GM12872 (cell line): ENCODE measurements at regions not wholly inside any gene's neighbourhood (a gene's known extent, or its start where the extent isn't known, plus 50 kb on each side); places are given as distances from the start of the nearest gene placed in this dataset.

Source experiments
- TF ChIP-seq, protein P1 (sequence below): IDR thresholded peaks from 3 replicates; pipeline ENCODE4 v1.5.1; 2011; ENCODE audit warnings: low read depth, mild to moderate bottlenecking, low read length, moderate library complexity; ENCODE audit not compliant: insufficient read depth

GRCh38 chr12:59131462-59131861 is 211.2 kb upstream of the LRIG3 start:
- TF ChIP-seq, protein P1, sequence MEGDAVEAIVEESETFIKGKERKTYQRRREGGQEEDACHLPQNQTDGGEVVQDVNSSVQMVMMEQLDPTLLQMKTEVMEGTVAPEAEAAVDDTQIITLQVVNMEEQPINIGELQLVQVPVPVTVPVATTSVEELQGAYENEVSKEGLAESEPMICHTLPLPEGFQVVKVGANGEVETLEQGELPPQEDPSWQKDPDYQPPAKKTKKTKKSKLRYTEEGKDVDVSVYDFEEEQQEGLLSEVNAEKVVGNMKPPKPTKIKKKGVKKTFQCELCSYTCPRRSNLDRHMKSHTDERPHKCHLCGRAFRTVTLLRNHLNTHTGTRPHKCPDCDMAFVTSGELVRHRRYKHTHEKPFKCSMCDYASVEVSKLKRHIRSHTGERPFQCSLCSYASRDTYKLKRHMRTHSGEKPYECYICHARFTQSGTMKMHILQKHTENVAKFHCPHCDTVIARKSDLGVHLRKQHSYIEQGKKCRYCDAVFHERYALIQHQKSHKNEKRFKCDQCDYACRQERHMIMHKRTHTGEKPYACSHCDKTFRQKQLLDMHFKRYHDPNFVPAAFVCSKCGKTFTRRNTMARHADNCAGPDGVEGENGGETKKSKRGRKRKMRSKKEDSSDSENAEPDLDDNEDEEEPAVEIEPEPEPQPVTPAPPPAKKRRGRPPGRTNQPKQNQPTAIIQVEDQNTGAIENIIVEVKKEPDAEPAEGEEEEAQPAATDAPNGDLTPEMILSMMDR, result no peak

DNA sequence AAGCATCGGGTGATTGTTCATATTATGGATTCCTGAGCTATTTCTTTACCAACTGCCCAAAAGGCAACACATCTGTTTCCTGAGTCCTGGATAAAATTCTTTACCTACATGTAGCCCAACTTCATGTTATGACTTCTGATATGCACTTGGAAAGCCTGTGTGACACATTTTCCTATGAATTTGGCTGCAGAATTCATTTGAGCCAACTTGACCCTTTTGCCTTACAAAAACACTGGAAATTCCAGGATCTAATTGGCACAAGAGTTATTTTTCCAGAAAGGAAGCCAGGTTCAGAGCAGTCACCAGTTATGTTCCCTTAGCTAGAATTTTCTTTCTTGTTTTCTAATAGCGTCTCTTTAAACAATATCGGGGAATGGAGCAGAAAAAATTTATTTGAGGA is 202.5 kb upstream of the LRIG3 start:
- TF ChIP-seq, protein P1, result no peak

DNA sequence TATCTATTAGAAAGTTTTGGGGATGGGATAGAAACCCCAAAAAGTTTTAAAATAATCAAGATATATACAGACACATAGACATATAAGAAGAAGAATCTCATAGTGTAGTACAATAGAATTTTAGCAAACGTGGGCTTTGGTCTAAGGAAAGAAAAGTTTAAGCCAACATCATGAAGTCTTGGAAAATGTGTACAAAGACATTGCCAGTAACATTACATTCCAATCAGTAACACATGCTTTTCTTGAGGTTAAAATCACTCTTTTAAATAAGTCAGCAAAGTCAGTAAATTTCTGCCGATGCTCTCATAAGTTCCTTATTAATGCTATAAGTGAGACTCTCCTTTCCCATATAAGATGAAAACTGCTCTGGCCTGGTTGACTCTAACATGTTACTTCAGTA is 201.1 kb upstream of the LRIG3 start:
- TF ChIP-seq, protein P1, result no peak

DNA sequence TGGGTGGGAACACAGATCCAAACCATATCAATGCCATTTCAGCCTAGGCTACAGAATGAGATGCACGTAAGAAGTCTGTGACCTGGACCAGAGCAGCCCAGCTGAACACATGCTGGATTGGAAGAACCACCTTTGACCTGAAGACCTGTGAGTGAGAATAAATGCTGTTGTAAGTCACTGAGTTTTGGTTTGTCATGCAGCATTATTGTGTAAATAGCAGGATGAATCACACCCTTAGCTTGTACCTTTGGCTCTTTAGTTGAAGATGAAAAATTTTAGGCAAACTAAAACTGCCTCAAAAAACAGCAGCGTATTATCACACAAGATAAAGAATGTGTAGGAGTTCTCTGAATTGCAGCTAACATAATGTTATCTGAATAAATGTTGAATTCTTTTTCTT is 199.4 kb upstream of the LRIG3 start:
- TF ChIP-seq, protein P1, result no peak

- TF ChIP-seq, protein P1, result no peak
Measured at GRCh38 chr12:59118356-59118755, 198.1 kb upstream of the LRIG3 start.

- TF ChIP-seq, protein P1, result no peak
Measured at GRCh38 chr12:59115995-59116394, 195.7 kb upstream of the LRIG3 start.

GRCh38 chr12:59115526-59115925 is 195.2 kb upstream of the LRIG3 start:
- TF ChIP-seq, protein P1, result no peak
